SW 1271 (cell line): ENCODE measurements at regions not wholly inside any gene's neighbourhood (a gene's known extent, or its start where the extent isn't known, plus 50 kb on each side); places are given as distances from the start of the nearest gene placed in this dataset.
A peak's percentile ranks its signal among the peaks of the same experiment; 100 is the strongest.

Source experiments
- DNase-seq, 2 experiments: peaks; one replicate each; lab custom pipeline; 2025; lab: John Stamatoyannopoulos, UW

- no peak for DNase-seq
Observed at GRCh38 chr10:2949948-2950354, 117.4 kb upstream of the PFKP start.

GRCh38 chr10:2949221-2949947 lies 118.0 kb upstream of the PFKP start:
- no peak for DNase-seq

GRCh38 chr10:2948127-2948854 lies 119.1 kb upstream of the PFKP start:
- DNase-seq, result no peak

GRCh38 chr10:2944788-2945187 lies 122.6 kb upstream of the PFKP start:
- no peak for DNase-seq

GRCh38 chr10:2943932-2944614 lies 123.3 kb upstream of the PFKP start:
- DNase-seq, result no peak

- no peak for DNase-seq
Observed at GRCh38 chr10:2942938-2943337, 124.4 kb upstream of the PFKP start.

- DNase-seq, result no peak
Observed at GRCh38 chr10:2938869-2939268, 128.5 kb upstream of the PFKP start.

GRCh38 chr10:2936816-2937215 lies 130.5 kb upstream of the PFKP start:
- no peak for DNase-seq

GRCh38 chr10:2935647-2936386 lies 131.5 kb upstream of the PFKP start:
- DNase-seq, result no peak

GRCh38 chr10:2933924-2934323 lies 133.4 kb upstream of the PFKP start:
- DNase-seq, result no peak

GRCh38 chr10:2933519-2933918 lies 133.8 kb upstream of the PFKP start:
- DNase-seq, result no peak

GRCh38 chr10:2933071-2933470 lies 134.3 kb upstream of the PFKP start:
- DNase-seq, result no peak

- DNase-seq, result no peak
Observed at GRCh38 chr10:2929480-2930258, 137.7 kb upstream of the PFKP start.

- DNase-seq, result peak in 1 of 2 experiments; percentile 59
Observed at GRCh38 chr10:2927958-2928840, 139.1 kb upstream of the PFKP start.

GRCh38 chr10:2926918-2927660 lies 140.3 kb upstream of the PFKP start:
- DNase-seq, result no peak

- no peak for DNase-seq
Observed at GRCh38 chr10:2925631-2926030, 141.7 kb upstream of the PFKP start.

GRCh38 chr10:2924431-2924830 lies 142.9 kb upstream of the PFKP start:
- no peak for DNase-seq

- peak in 1 of 2 experiments; percentile 3 for DNase-seq
Observed at GRCh38 chr10:2921956-2922680, 145.2 kb upstream of the PFKP start.

GRCh38 chr10:2920637-2921036 lies 146.7 kb upstream of the PFKP start:
- no peak for DNase-seq
